GM12864 (cell line): ENCODE measurements at regions not wholly inside any gene's neighbourhood (a gene's known extent, or its start where the extent isn't known, plus 50 kb on each side); places are given as distances from the start of the nearest gene placed in this dataset.
"Not testable (repeated sequence)": the region's sequence is repeated elsewhere in the genome, so short reads cannot be mapped to it uniquely, and the experiment has no call there.

ENCODE experiments used
- DNase-seq: peaks from one replicate; pipeline ENCODE4 v3.0.0-alpha.2; 2011; ENCODE audit warnings: low read depth
- H3K4me3 ChIP-seq: 2 replicates; pipeline ENCODE4 v1.5.1; 2011; ENCODE audit warnings: mild to moderate bottlenecking, low read depth, low read length, control low read depth
- TF ChIP-seq, protein P1 (sequence below): IDR thresholded peaks from 2 replicates; pipeline ENCODE4 v1.5.1; 2011; ENCODE audit warnings: low read depth, mild to moderate bottlenecking, moderate library complexity, low read length, control low read depth, inconsistent platforms; ENCODE audit errors: missing control alignments

GRCh38 chr10:3568983-3569382 is 216.0 kb downstream of the KLF6 start:
- H3K4me3 ChIP-seq = no peak overlapping the region
- no peak for DNase-seq
- TF ChIP-seq, protein P1, sequence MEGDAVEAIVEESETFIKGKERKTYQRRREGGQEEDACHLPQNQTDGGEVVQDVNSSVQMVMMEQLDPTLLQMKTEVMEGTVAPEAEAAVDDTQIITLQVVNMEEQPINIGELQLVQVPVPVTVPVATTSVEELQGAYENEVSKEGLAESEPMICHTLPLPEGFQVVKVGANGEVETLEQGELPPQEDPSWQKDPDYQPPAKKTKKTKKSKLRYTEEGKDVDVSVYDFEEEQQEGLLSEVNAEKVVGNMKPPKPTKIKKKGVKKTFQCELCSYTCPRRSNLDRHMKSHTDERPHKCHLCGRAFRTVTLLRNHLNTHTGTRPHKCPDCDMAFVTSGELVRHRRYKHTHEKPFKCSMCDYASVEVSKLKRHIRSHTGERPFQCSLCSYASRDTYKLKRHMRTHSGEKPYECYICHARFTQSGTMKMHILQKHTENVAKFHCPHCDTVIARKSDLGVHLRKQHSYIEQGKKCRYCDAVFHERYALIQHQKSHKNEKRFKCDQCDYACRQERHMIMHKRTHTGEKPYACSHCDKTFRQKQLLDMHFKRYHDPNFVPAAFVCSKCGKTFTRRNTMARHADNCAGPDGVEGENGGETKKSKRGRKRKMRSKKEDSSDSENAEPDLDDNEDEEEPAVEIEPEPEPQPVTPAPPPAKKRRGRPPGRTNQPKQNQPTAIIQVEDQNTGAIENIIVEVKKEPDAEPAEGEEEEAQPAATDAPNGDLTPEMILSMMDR = no peak

- TF ChIP-seq, protein P1 = no peak
- H3K4me3 ChIP-seq = no peak overlapping the region
- DNase-seq = no peak
These were observed 216.6 kb downstream of the KLF6 start for GRCh38 chr10:3568392-3568791.

- TF ChIP-seq, protein P1 = no peak
- no peak overlapping the region for H3K4me3 ChIP-seq
- no peak for DNase-seq
These were observed 217.6 kb downstream of the KLF6 start for GRCh38 chr10:3567291-3567963.

DNA sequence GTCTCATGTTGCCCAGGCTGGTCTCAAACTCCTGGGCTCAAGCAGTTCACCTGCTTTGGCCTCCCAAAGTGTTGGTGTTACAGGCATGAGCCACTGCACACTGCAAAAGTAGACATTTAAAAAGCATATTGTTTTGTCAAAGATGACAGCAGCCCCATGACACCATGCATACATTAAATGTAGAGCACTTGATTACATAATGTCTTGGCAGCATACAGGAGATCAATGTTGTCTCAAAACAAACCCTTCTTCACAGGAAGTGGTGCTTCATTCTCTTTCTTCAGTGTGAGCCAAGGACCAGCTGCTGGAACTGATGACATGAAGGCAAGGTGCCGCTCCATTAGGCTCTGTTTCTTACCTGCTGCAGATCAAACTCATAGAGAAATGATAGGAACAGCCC is 218.4 kb downstream of the KLF6 start:
- no peak for DNase-seq
- TF ChIP-seq, protein P1 = no peak

GRCh38 chr10:3564346-3565002 is 220.5 kb downstream of the KLF6 start:
- no peak for DNase-seq
- TF ChIP-seq, protein P1 = no peak
- H3K4me3 ChIP-seq = no peak overlapping the region

More for the DNA sequence above, 218.4 kb downstream of the KLF6 start:
- H3K4me3 ChIP-seq = no peak overlapping the region

DNA sequence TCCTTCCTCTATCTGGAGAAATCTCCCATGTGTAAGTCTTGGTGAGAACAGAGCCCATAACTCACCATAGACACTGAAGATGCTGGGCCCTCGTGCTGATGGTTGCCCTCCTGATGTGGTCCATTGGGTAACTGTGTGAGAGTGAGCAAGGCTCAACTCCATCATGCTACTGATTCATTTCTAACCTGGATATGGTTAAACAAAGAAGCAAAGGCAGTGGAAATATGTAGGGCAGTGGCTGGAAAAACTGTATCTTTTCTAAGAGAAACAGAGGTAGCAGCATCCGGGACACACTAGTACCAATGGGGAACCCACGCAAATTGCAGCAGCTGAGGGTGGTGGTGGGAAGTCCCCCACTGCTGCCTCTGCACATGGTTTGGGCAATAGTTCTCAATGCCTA is 221.7 kb downstream of the KLF6 start:
- no peak overlapping the region for H3K4me3 ChIP-seq
- TF ChIP-seq, protein P1 = no peak
- no peak for DNase-seq

DNA sequence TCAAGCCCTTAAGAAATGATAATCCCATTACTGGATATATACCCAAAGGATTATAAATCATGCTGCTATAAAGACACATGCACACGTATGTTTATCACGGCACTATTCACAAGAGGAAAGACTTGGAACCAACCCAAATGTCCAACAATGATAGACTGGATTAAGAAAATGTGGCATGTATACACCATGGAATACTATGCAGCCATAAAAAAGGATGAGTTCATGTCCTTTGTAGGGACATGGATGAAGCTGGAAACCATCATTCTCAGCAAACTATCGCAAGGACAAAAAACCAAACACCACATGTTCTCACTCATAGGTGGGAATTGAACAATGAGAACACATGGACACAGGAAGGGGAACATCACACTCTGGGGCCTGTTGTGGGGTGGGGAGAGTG is 224.4 kb downstream of the KLF6 start:
- H3K4me3 ChIP-seq, DNase-seq: not testable (repeated sequence)
